H1 (cell line): ENCODE measurements at regions not wholly inside any gene's neighbourhood (a gene's known extent, or its start where the extent isn't known, plus 50 kb on each side); places are given as distances from the start of the nearest gene placed in this dataset.
A peak's percentile ranks its signal among the peaks of the same experiment; 100 is the strongest.

ENCODE experiments used
- CTCF ChIA-PET: fragments of 300-600 bp; sonication (Branson Sonifier 250); formaldehyde crosslinking; loops from one replicate; lab custom pipeline; 2021; ENCODE audit not compliant: partially characterized antibody; lab: Charles Lee
- POLR2A ChIA-PET: fragments of 300-600 bp; sonication (Branson Sonifier 250); formaldehyde crosslinking; loops from one replicate; lab custom pipeline; 2021; ENCODE audit warnings: inconsistent platforms; ENCODE audit not compliant: partially characterized antibody; lab: Charles Lee
- DNase-seq, 2 experiments: peaks; one replicate each; pipeline versions ENCODE4 v3.0.0 to v3.0.0-alpha.2; 2010 to 2022; ENCODE audit warnings: low spot score in 2 of 2, low read depth in 1 of 2, mixed read lengths in 1 of 2
- FAIRE-seq: peaks from 2 replicates; lab custom pipeline; 2011; peaks lifted over from hg19 to GRCh38; lab: Jason Lieb, UNC
- H2AFZ ChIP-seq: 2 replicates; pipeline ENCODE4 v1.8.1; 2012; ENCODE audit warnings: low read length, inconsistent platforms
- H2AK5ac ChIP-seq: 2 replicates; pipeline ENCODE4 v1.6.1; 2013; ENCODE audit warnings: low read depth, low read length
- H2BK120ac ChIP-seq: replicated peaks from 2 replicates; pipeline ENCODE3; 2013; ENCODE audit warnings: low read depth, low read length, inconsistent platforms
- H2BK12ac ChIP-seq: 2 replicates; pipeline ENCODE4 v1.6.1; 2013; ENCODE audit warnings: low read depth, low read length
- H2BK15ac ChIP-seq: 2 replicates; pipeline ENCODE4 v1.6.1; 2013; ENCODE audit warnings: low read length
- H2BK20ac ChIP-seq: 2 replicates; pipeline ENCODE4 v1.6.1; 2013; ENCODE audit warnings: low read length
- H2BK5ac ChIP-seq: 2 replicates; pipeline ENCODE4 v1.6.1; 2013; ENCODE audit warnings: low read depth, low read length
- H3K14ac ChIP-seq: 2 replicates; pipeline ENCODE4 v1.6.1; 2013; ENCODE audit warnings: inconsistent platforms; ENCODE audit not compliant: insufficient read length
- H3K18ac ChIP-seq: 2 replicates; pipeline ENCODE4 v1.6.1; 2013; ENCODE audit warnings: low read length; ENCODE audit errors: extremely low read depth
- H3K23ac ChIP-seq: 2 replicates; pipeline ENCODE4 v1.6.1; 2013; ENCODE audit warnings: inconsistent platforms; ENCODE audit not compliant: insufficient read length
- H3K23me2 ChIP-seq: 2 replicates; pipeline ENCODE4 v1.6.1; 2013; ENCODE audit warnings: low read depth, low read length
- H3K27ac ChIP-seq: 2 replicates; pipeline ENCODE4 v1.6.1; 2011; ENCODE audit warnings: low read depth, low read length, inconsistent platforms
- H3K27me3 ChIP-seq, 4 experiments: replicated peaks in 1 of 4; 1 replicate in 1 of 4; 2 replicates in 3 of 4; pipeline versions ENCODE4 v1.6.1 to v1.8.1; 2011 to 2013; ENCODE audit warnings: low read length in 3 of 4, mild to moderate bottlenecking in 3 of 4, inconsistent platforms in 2 of 4, mixed read lengths in 2 of 4, moderate library complexity in 1 of 4; ENCODE audit not compliant: control insufficient read depth in 3 of 4, insufficient read depth in 3 of 4; ENCODE audit errors: extremely low read depth in 1 of 4
- H3K36me3 ChIP-seq, 4 experiments: 2 replicates each; pipeline versions ENCODE4 v1.6.1 to v1.8.1; 2011 to 2013; ENCODE audit warnings: mild to moderate bottlenecking in 4 of 4, low read length in 3 of 4, moderate library complexity in 2 of 4, control low read depth in 1 of 4, inconsistent platforms in 1 of 4; ENCODE audit not compliant: insufficient read depth in 4 of 4, control insufficient read depth in 2 of 4
- H3K4ac ChIP-seq: replicated peaks from 2 replicates; pipeline ENCODE3; 2013; ENCODE audit warnings: low read length, low read depth, mixed read lengths, inconsistent platforms; ENCODE audit not compliant: insufficient read length
- H3K4me1 ChIP-seq, 4 experiments: replicated peaks in 1 of 4; 1 replicate in 1 of 4; 2 replicates in 3 of 4; pipeline versions ENCODE4 v1.6.1 to v1.8.1; 2011 to 2013; ENCODE audit warnings: low read length in 3 of 4, inconsistent platforms in 2 of 4, mixed read lengths in 1 of 4; ENCODE audit not compliant: insufficient read depth in 4 of 4, control insufficient read depth in 3 of 4
- H3K4me2 ChIP-seq, 2 experiments: 2 replicates each; pipeline versions ENCODE4 v1.6.1 to v1.8.1; 2011 to 2013; ENCODE audit warnings: low read depth in 2 of 2, low read length in 2 of 2, control low read depth in 1 of 2, inconsistent platforms in 1 of 2, mild to moderate bottlenecking in 1 of 2; ENCODE audit not compliant: insufficient read depth in 1 of 2
- H3K4me3 ChIP-seq, 4 experiments: fragments of 200-600, 300-600 bp in 1 of 4; sonication (generic), shearing (Covaris generic), sonication (Bioruptor Twin) in 1 of 4; 2 replicates each; pipeline versions ENCODE4 v1.5.1 to v1.8.1; 2011 to 2016; ENCODE audit warnings: low read length in 4 of 4, low read depth in 3 of 4, control low read depth in 2 of 4, inconsistent platforms in 2 of 4, mild to moderate bottlenecking in 2 of 4, mixed read lengths in 1 of 4, moderate library complexity in 1 of 4; ENCODE audit not compliant: insufficient read depth in 2 of 4; ENCODE audit errors: extremely low read depth in 1 of 4
- H3K56ac ChIP-seq: replicated peaks from 2 replicates; pipeline ENCODE3; 2013; ENCODE audit warnings: low read depth, mild to moderate bottlenecking, mixed read lengths, low read length, inconsistent platforms; ENCODE audit not compliant: insufficient read length
- H3K79me1 ChIP-seq: 2 replicates; pipeline ENCODE4 v1.6.1; 2013; ENCODE audit warnings: low read depth, low read length, control low read depth
- H3K79me2 ChIP-seq, 2 experiments: 2 replicates each; pipeline versions ENCODE4 v1.6.1 to v1.8.1; 2012 to 2013; ENCODE audit warnings: low read length in 2 of 2, mild to moderate bottlenecking in 2 of 2, inconsistent platforms in 1 of 2; ENCODE audit not compliant: insufficient read depth in 2 of 2, control insufficient read depth in 1 of 2
- H3K9ac ChIP-seq, 4 experiments: replicated peaks in 1 of 4; 1 replicate in 1 of 4; 2 replicates in 3 of 4; pipeline versions ENCODE4 v1.6.1 to v1.8.1; 2011 to 2013; ENCODE audit warnings: low read depth in 3 of 4, low read length in 3 of 4, control low read depth in 2 of 4, mild to moderate bottlenecking in 2 of 4, moderate library complexity in 2 of 4, inconsistent platforms in 1 of 4; ENCODE audit errors: extremely low read depth in 1 of 4
- H3K9me3 ChIP-seq, 2 experiments: 2 replicates each; pipeline versions ENCODE4 v1.6.1 to v1.8.1; 2012 to 2013; ENCODE audit warnings: mild to moderate bottlenecking in 2 of 2, moderate library complexity in 2 of 2, control low read depth in 1 of 2, inconsistent platforms in 1 of 2, low read depth in 1 of 2, low read length in 1 of 2, mixed read lengths in 1 of 2; ENCODE audit not compliant: insufficient read depth in 2 of 2
- H4K20me1 ChIP-seq, 2 experiments: replicated peaks in 1 of 2; 2 replicates each; pipeline versions ENCODE3 to v1.8.1; 2011 to 2013; ENCODE audit warnings: inconsistent platforms in 2 of 2, low read length in 2 of 2, mild to moderate bottlenecking in 1 of 2; ENCODE audit not compliant: insufficient read depth in 2 of 2, control insufficient read depth in 1 of 2
- H4K5ac ChIP-seq: 2 replicates; pipeline ENCODE4 v1.6.1; 2013; ENCODE audit warnings: low read length, low read depth, mixed read lengths, inconsistent platforms; ENCODE audit not compliant: insufficient read length
- H4K8ac ChIP-seq: 2 replicates; pipeline ENCODE4 v1.8.0; 2013; ENCODE audit warnings: mild to moderate bottlenecking, moderate library complexity, low read length, inconsistent platforms; ENCODE audit not compliant: insufficient read depth; ENCODE audit errors: extremely low read depth
- H4K91ac ChIP-seq: replicated peaks from 2 replicates; pipeline ENCODE3; 2013; ENCODE audit warnings: low read length, mixed read lengths, inconsistent platforms; ENCODE audit not compliant: insufficient read length
- BACH1 ChIP-seq: IDR thresholded peaks from 2 replicates; pipeline ENCODE4 v1.6.1; 2012; ENCODE audit warnings: low read length, improper control_type of control experiment
- CHD1 ChIP-seq: IDR thresholded peaks from 2 replicates; pipeline ENCODE4 v1.6.1; 2012; ENCODE audit warnings: low read depth, low read length, improper control_type of control experiment
- GABPA ChIP-seq: IDR thresholded peaks from 2 replicates; pipeline ENCODE4 v1.6.1; 2011; ENCODE audit warnings: mild to moderate bottlenecking, low read length, moderate library complexity, borderline replicate concordance; ENCODE audit not compliant: insufficient read depth
- TEAD4 ChIP-seq: IDR thresholded peaks from 2 replicates; pipeline ENCODE4 v1.6.1; 2012; ENCODE audit warnings: low read depth, low read length, inconsistent platforms, mixed read lengths
- ZNF274 ChIP-seq: IDR thresholded peaks from 2 replicates; pipeline ENCODE4 v1.7.0; 2012; ENCODE audit warnings: low read length, borderline replicate concordance; ENCODE audit errors: extremely low read depth
- WGBS, 2 experiments: shearing (Covaris generic) in 1 of 2; methylation state at CpG; one replicate each; pipeline versions ENCODE4 v1.1.6 to v1.1.7; 2013 to 2015; ENCODE audit warnings: low lambda C conversion rate in 2 of 2, mixed read lengths in 2 of 2, inconsistent platforms in 1 of 2, low coverage in 1 of 2, missing lambda C conversion rate in 1 of 2; ENCODE audit not compliant: insufficient replicate concordance in 2 of 2, insufficient coverage in 1 of 2, insufficient read length in 1 of 2; ENCODE audit errors: extremely low coverage in 1 of 2, missing lambda C conversion rate in 1 of 2; 5-methylcytosine and 5-hydroxymethylcytosine counted together

DNA sequence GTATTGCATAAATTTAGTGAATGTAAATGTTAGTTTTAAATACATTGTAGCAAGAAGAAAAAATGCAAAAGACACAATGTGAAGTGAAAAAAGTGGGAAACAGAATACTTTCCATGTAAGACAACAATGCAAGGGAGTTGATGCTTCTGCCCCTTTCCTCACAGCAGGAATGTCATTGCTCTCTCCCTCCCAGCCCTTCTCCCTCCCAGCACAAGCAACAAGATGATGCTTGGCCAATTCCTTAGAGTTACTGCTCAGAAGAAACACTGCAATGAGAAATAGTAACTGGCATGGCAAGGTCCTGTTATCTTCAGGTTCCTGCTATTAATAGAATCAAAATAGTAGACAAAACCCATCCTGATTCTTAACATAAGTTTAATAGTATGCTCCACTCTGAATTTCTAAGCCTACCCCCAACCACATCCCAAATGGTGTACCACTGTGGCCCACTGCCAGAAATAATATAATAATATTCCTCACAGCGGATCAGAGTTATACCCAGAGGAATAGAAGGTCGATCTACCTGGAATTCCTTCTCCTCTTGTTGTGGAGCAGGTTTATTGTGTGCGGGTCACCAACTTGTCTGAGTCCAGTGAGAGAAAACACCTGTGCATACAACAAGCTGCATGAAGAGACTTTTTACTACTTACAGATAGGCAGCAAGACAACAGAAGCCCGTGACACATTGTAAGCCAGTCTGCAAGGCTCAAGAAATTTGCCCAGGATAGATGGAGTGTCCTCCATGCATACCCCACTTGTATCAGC is 69.8 kb upstream of the SLC7A11 start:
- Histone ChIP-seq H3K4me1 (peaks cover 0 to 6% (median 0%) of the 10 kb centered on the region in 4 experiments; a peak in 1 of 7 replicates), H4K5ac (no peak overlapping the region), H3K27me3 (no peaks in the 10 kb centered on the region), H3K9ac (no peak overlapping the region), H3K79me2 (no peaks in the 10 kb centered on the region), H2BK15ac (no peak overlapping the region), H2BK20ac (no peak overlapping the region)
- FAIRE-seq (peak; percentile 62), DNase-seq (no peak)
- CTCF ChIA-PET = no interaction called here
- TF ChIP-seq CHD1 (no peak), BACH1 (no peak), ZNF274 (no peak), GABPA (no peak), TEAD4 (0 out of 2 replicates have a peak, but pooled peaks have one; percentile 18)
- TF ChIP-seq, all 59 proteins: peak for 1
- Histone ChIP-seq H3K4ac (no peak overlapping the region), H2BK5ac (no peak overlapping the region), H2AK5ac (no peak overlapping the region), H3K36me3 (no peaks in the 10 kb centered on the region), H3K23me2 (no peaks in the 10 kb centered on the region), H3K18ac (no peak overlapping the region), H3K56ac (no peak overlapping the region), H2BK120ac (no peak overlapping the region), H3K23ac (no peak overlapping the region), H2BK12ac (no peak overlapping the region), H3K27ac (no peak overlapping the region), H3K4me3 (no peak overlapping the region), H4K20me1 (no peaks in the 10 kb centered on the region), H3K14ac (no peak overlapping the region), H4K8ac (no peak overlapping the region), H3K9me3 (no peaks in the 10 kb centered on the region), H4K91ac (no peak overlapping the region), H3K79me1 (no peaks in the 10 kb centered on the region), H2AFZ (no peak overlapping the region), H3K4me2 (no peak overlapping the region)
- 89% methylated on average over 4 of the region's 4 CpGs; no CpG with 5 or more reads in 1 of the 2 experiments for WGBS, 2 experiments
- POLR2A ChIA-PET = no interaction called here
